IMR-90 (cell line): ENCODE measurements at regions not wholly inside any gene's neighbourhood (a gene's known extent, or its start where the extent isn't known, plus 50 kb on each side); places are given as distances from the start of the nearest gene placed in this dataset.

ENCODE experiments used
- ATAC-seq: fragments of 200-7000 bp; cut with Tn5 transposase; 2 replicates; pipeline ENCODE4 v1.9.1; 2020; ENCODE audit warnings: low read depth, mild to moderate bottlenecking, moderate library complexity
- BruUV-seq: library from RNA; stranded (reverse); fragments of 400-500 nt; replicated peaks from 2 replicates; lab custom pipeline; 2021; lab: Mats Ljungman, UMichigan
- CTCF ChIA-PET: fragments of 300-600 bp; formaldehyde crosslinking; extraction: SDS; loops from one replicate; lab custom pipeline; 2021; ENCODE audit warnings: antibody characterized with exemption; lab: Yijun Ruan, JAX
- POLR2A ChIA-PET: fragments of 300-600 bp; sonication (Branson Sonifier 250); formaldehyde crosslinking; loops from one replicate; lab custom pipeline; 2022; ENCODE audit warnings: antibody characterized with exemption; ENCODE audit not compliant: unreplicated experiment; lab: Charles Lee
- DNase-seq: peaks from one replicate; pipeline ENCODE4 v3.0.0; 2013
- H2AFZ ChIP-seq: replicated peaks from 2 replicates; pipeline ENCODE3; 2013; ENCODE audit warnings: low read length, mild to moderate bottlenecking; ENCODE audit not compliant: poor library complexity
- H2AK5ac ChIP-seq: 2 replicates; pipeline ENCODE4 v1.6.1; 2013; ENCODE audit warnings: low read depth, low read length, inconsistent platforms
- H2AK9ac ChIP-seq: replicated peaks from 2 replicates; pipeline ENCODE3; 2013; ENCODE audit warnings: mild to moderate bottlenecking, low read depth, low read length, moderate library complexity; ENCODE audit not compliant: poor library complexity
- H2BK120ac ChIP-seq: 2 replicates; pipeline ENCODE4 v1.6.1; 2013; ENCODE audit warnings: low read depth, low read length, inconsistent platforms
- H2BK15ac ChIP-seq: 3 replicates; pipeline ENCODE4 v1.6.1; 2013; ENCODE audit warnings: low read depth, low read length, inconsistent platforms
- H2BK20ac ChIP-seq: 2 replicates; pipeline ENCODE4 v1.6.1; 2013; ENCODE audit warnings: low read depth, mild to moderate bottlenecking, inconsistent platforms, low read length, moderate library complexity
- H2BK5ac ChIP-seq: 2 replicates; pipeline ENCODE4 v1.6.1; 2013; ENCODE audit warnings: mild to moderate bottlenecking, low read depth, low read length, inconsistent platforms; ENCODE audit not compliant: poor library complexity, severe bottlenecking
- H3K14ac ChIP-seq: replicated peaks from 2 replicates; pipeline ENCODE4 v1.6.1; 2013; ENCODE audit warnings: low read depth, low read length, inconsistent platforms
- H3K18ac ChIP-seq: 2 replicates; pipeline ENCODE4 v1.6.1; 2013; ENCODE audit warnings: low read depth, low read length, control low read depth
- H3K23ac ChIP-seq: 2 replicates; pipeline ENCODE4 v1.6.1; 2013; ENCODE audit warnings: low read depth, low read length, inconsistent platforms
- H3K27ac ChIP-seq: 2 replicates; pipeline ENCODE4 v1.5.1; 2013; ENCODE audit warnings: mild to moderate bottlenecking, control low read depth, low read length; ENCODE audit not compliant: insufficient read depth
- H3K27me3 ChIP-seq: 2 replicates; pipeline ENCODE4 v1.6.1; 2013; ENCODE audit warnings: low read length; ENCODE audit not compliant: control insufficient read depth, insufficient read depth
- H3K36me3 ChIP-seq: 2 replicates; pipeline ENCODE4 v1.6.1; 2013; ENCODE audit warnings: low read length, mixed read lengths; ENCODE audit not compliant: control insufficient read depth, insufficient read depth
- H3K4ac ChIP-seq: 2 replicates; pipeline ENCODE4 v1.6.1; 2013; ENCODE audit warnings: low read depth, low read length, inconsistent platforms
- H3K4me1 ChIP-seq: 2 replicates; pipeline ENCODE4 v1.6.1; 2013; ENCODE audit warnings: low read length, mixed read lengths; ENCODE audit not compliant: control insufficient read depth, insufficient read depth
- H3K4me2 ChIP-seq: 2 replicates; pipeline ENCODE4 v1.6.1; 2013; ENCODE audit warnings: low read depth, mild to moderate bottlenecking, control low read depth, low read length, moderate library complexity
- H3K4me3 ChIP-seq: 2 replicates; pipeline ENCODE4 v1.5.1; 2013; ENCODE audit warnings: low read depth, mild to moderate bottlenecking, control low read depth, low read length, moderate library complexity; ENCODE audit not compliant: insufficient read depth
- H3K56ac ChIP-seq: 2 replicates; pipeline ENCODE4 v1.6.1; 2013; ENCODE audit warnings: low read length, inconsistent platforms; ENCODE audit not compliant: insufficient read depth; ENCODE audit errors: extremely low read depth
- H3K79me1 ChIP-seq, 2 experiments: 2 replicates each; pipeline ENCODE4 v1.6.1; 2013; ENCODE audit warnings: low read length in 2 of 2, inconsistent platforms in 1 of 2, low read depth in 1 of 2
- H3K9ac ChIP-seq: 2 replicates; pipeline ENCODE4 v1.6.1; 2013; ENCODE audit warnings: low read depth, low read length, control low read depth
- H3K9me1 ChIP-seq: 2 replicates; pipeline ENCODE4 v1.6.1; 2013; ENCODE audit warnings: low read length, inconsistent platforms; ENCODE audit not compliant: insufficient read depth
- H3K9me3 ChIP-seq: 2 replicates; pipeline ENCODE4 v1.6.1; 2013; ENCODE audit warnings: low read length; ENCODE audit not compliant: control insufficient read depth, insufficient read depth
- H4K20me1 ChIP-seq: 2 replicates; pipeline ENCODE4 v1.6.1; 2013; ENCODE audit warnings: low read length, inconsistent platforms; ENCODE audit not compliant: insufficient read depth
- H4K5ac ChIP-seq: 2 replicates; pipeline ENCODE4 v1.6.1; 2013; ENCODE audit warnings: mild to moderate bottlenecking, low read depth, low read length, control low read depth
- H4K8ac ChIP-seq, 2 experiments: 2 replicates each; pipeline ENCODE4 v1.6.1; 2013; ENCODE audit warnings: low read depth in 2 of 2, low read length in 2 of 2, control low read depth in 1 of 2, inconsistent platforms in 1 of 2
- H4K91ac ChIP-seq: 2 replicates; pipeline ENCODE4 v1.6.1; 2013; ENCODE audit warnings: low read depth, low read length, inconsistent platforms; ENCODE audit not compliant: insufficient read depth
- BHLHE40 ChIP-seq: fragments of 150-350 bp; IDR thresholded peaks from 2 replicates; pipeline ENCODE4 v1.6.1; 2016; ENCODE audit warnings: mild to moderate bottlenecking, low read depth, low read length
- CHD1 ChIP-seq: IDR thresholded peaks from 2 replicates; pipeline ENCODE4 v1.6.1; 2012; ENCODE audit warnings: low read depth, low read length, improper control_type of control experiment
- CTCF ChIP-seq: conservative IDR thresholded peaks from 2 replicates; pipeline ENCODE4 v1.5.1; 2012; ENCODE audit warnings: mild to moderate bottlenecking, low read depth, low read length, improper control_type of control experiment
- ELK1 ChIP-seq: fragments of 150-350 bp; IDR thresholded peaks from 2 replicates; pipeline ENCODE4 v1.6.1; 2016; ENCODE audit warnings: low read depth, mild to moderate bottlenecking, low read length, moderate library complexity, borderline replicate concordance
- FOS ChIP-seq: fragments of 150-350 bp; IDR thresholded peaks from 2 replicates; pipeline ENCODE4 v1.6.1; 2016; ENCODE audit warnings: low read depth, low read length
- MAFK ChIP-seq: IDR thresholded peaks from 2 replicates; pipeline ENCODE4 v1.6.1; 2012; ENCODE audit warnings: low read depth, low read length, improper control_type of control experiment
- MAZ ChIP-seq: IDR thresholded peaks from 2 replicates; pipeline ENCODE4 v1.6.1; 2012; ENCODE audit warnings: low read depth, mild to moderate bottlenecking, low read length, improper control_type of control experiment, moderate library complexity, borderline replicate concordance
- MXI1 ChIP-seq: IDR thresholded peaks from 2 replicates; pipeline ENCODE4 v1.6.1; 2012; ENCODE audit warnings: low read depth, mild to moderate bottlenecking, low read length, moderate library complexity, borderline replicate concordance
- NFE2L2 ChIP-seq: fragments of 150-350 bp; IDR thresholded peaks from 2 replicates; pipeline ENCODE4 v1.6.1; 2016; ENCODE audit warnings: low read depth, mild to moderate bottlenecking, low read length
- POLR2A ChIP-seq: IDR thresholded peaks from 2 replicates; pipeline ENCODE4 v1.6.1; 2012; ENCODE audit warnings: mild to moderate bottlenecking, low read depth, low read length
- RAD21 ChIP-seq: IDR thresholded peaks from 2 replicates; pipeline ENCODE4 v1.6.1; 2012; ENCODE audit warnings: low read length, improper control_type of control experiment
- RFX5 ChIP-seq: IDR thresholded peaks from 2 replicates; pipeline ENCODE4 v1.8.0; 2012; ENCODE audit warnings: low read depth, mild to moderate bottlenecking, low read length, moderate library complexity
- SMC3 ChIP-seq: fragments of 150-350 bp; IDR thresholded peaks from 2 replicates; pipeline ENCODE4 v1.6.1; 2016; ENCODE audit warnings: low read depth, mild to moderate bottlenecking, antibody characterized with exemption, low read length, moderate library complexity
- USF2 ChIP-seq: fragments of 150-350 bp; IDR thresholded peaks from 2 replicates; pipeline ENCODE4 v1.6.1; 2017; ENCODE audit warnings: mild to moderate bottlenecking, antibody characterized with exemption, low read length, low read depth
- WGBS, 2 experiments: methylation state at CpG; one replicate each; pipeline versions ENCODE4 v1.1.5 to v1.1.7; 2013; ENCODE audit warnings: missing lambda C conversion rate in 2 of 2; ENCODE audit not compliant: insufficient read length in 1 of 2; ENCODE audit errors: extremely low coverage in 2 of 2; 5-methylcytosine and 5-hydroxymethylcytosine counted together
- dilution Hi-C: fragments of 300-500 bp; cut with HindIII; formaldehyde crosslinking; loops from one replicate; pipeline ENCODE4 v1.14.3; 2018; ENCODE audit warnings: low sequenced_read_pairs; ENCODE audit not compliant: unreplicated experiment
- in situ Hi-C: fragments of 300-500 bp; cut with MboI; formaldehyde crosslinking; loops from 3 replicates; pipeline ENCODE4 v1.14.3; 2019; ENCODE audit warnings: low sequenced_read_pairs, inconsistent platforms, mixed read lengths
- intact Hi-C: fragments of 100-400 bp; cut with micrococcal nuclease; formaldehyde crosslinking; loops from 2 replicates; pipeline ENCODE4 v1.10.0; 2022

GRCh38 chr18:29849144-29849543, 1193.4 kb downstream of the DSC3 start:
- Histone ChIP-seq H3K4me2 (no peak overlapping the region), H3K56ac (no peak overlapping the region), H2BK20ac (no peak overlapping the region), H4K8ac (no peak overlapping the region), H3K36me3 (no peaks in the 10 kb centered on the region), H3K9me3 (no peaks in the 10 kb centered on the region), H2AK9ac (no peak overlapping the region), H3K4me1 (no peaks in the 10 kb centered on the region), H4K91ac (no peak overlapping the region), H4K5ac (no peak overlapping the region), H3K9ac (no peak overlapping the region), H3K4ac (no peak overlapping the region), H3K4me3 (no peak overlapping the region), H3K27me3 (no peaks in the 10 kb centered on the region), H3K18ac (no peak overlapping the region), H2AFZ (no peak overlapping the region), H4K20me1 (no peaks in the 10 kb centered on the region), H3K14ac (no peak overlapping the region), H3K23ac (no peak overlapping the region), H3K27ac (no peak overlapping the region), H2AK5ac (no peak overlapping the region), H3K9me1 (no peaks in the 10 kb centered on the region), H3K79me1 (no peaks in the 10 kb centered on the region), H2BK5ac (no peak overlapping the region), H2BK15ac (no peak overlapping the region), H2BK120ac (no peak overlapping the region)
- no CpG with 5 or more reads among the region's 1 CpG for WGBS, 2 experiments
- in situ Hi-C loops = no loop called here
- no peak for TF ChIP-seq SMC3
- no peak for TF ChIP-seq CTCF
- no peak for TF ChIP-seq POLR2A
- TF ChIP-seq MXI1 = no peak
- TF ChIP-seq FOS = no peak
- no peak for TF ChIP-seq MAZ
- TF ChIP-seq CHD1 = no peak
- TF ChIP-seq ELK1 = no peak
- TF ChIP-seq RFX5 = no peak
- no peak for TF ChIP-seq NFE2L2
- no peak for TF ChIP-seq RAD21
- no peak for TF ChIP-seq BHLHE40
- no peak for TF ChIP-seq USF2
- no peak for TF ChIP-seq MAFK
- BruUV-seq = no TSS peak
- ATAC-seq (no peak), DNase-seq (no peak)
- ChIA-PET POLR2A (no interaction called here), CTCF (no interaction called here)
- intact Hi-C loops = no loop called here
- dilution Hi-C loops = no loop called here
